ENCODE measurements at regions not wholly inside any gene's neighbourhood (a gene's known extent, or its start where the extent isn't known, plus 50 kb on each side); places are given as distances from the start of the nearest gene placed in this dataset.
A peak's percentile ranks its signal among the peaks of the same experiment; 100 is the strongest.

DNA sequence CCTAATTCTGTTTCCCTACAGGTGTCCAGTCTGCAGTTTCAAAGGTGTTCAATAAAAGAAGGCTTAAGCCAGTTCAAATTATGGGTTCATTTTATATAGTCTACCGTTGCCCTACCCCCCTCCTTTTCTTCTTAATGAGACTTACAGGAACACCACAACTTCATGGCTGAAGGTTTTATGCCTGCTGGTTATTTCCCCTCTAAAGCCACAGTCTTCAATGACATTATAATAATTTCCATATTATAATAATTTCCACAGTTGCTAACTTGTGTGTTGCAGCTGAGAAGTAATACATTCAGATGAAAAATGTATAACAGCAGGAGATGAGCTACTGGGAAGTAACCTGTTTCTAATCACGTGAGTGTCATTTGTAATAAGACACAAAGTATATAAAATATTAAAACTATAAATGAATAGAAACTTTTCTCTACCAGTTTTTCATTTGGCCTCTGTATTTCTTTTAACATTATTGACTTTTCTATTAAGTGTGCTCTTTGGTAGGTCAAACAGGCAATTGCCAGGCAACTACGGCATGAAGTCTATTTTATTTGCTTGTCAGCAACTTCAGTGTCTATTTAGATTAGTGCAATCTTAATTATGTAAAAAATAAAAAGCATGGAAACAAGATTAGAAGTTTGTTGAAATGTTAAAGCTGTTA lies 120.5 kb upstream of the HMHB1 start:
- no peak for DNase-seq

- DNase-seq = no peak
Observed at GRCh38 chr5:143687604-143688003, 124.4 kb upstream of the HMHB1 start.

GRCh38 chr5:143685246-143685815 lies 126.6 kb upstream of the HMHB1 start:
- no peak for DNase-seq

GRCh38 chr5:143683459-143683858 lies 128.5 kb upstream of the HMHB1 start:
- DNase-seq = no peak

DNA sequence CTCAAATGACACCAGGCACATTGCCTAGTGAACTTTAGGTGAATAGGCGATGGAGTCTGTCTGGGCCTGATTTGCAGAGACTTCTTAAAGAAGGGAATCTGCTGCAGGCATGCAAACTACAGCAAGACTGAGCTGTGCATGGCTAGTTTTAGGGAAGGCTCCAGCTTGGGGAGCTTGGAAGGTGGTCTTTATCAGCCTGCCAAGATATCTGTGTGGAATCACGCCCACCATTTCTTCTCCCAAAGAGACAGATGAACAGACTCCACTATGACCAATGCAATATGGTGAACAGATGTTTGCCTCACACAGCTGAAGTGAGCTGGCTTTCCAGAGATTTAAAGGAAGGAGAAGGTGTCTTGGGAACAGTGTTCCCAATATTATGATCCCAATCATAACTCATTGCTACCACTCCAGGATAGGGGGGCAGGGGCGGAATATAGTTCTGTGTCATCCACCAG lies 129.0 kb upstream of the HMHB1 start:
- no peak for DNase-seq

DNA sequence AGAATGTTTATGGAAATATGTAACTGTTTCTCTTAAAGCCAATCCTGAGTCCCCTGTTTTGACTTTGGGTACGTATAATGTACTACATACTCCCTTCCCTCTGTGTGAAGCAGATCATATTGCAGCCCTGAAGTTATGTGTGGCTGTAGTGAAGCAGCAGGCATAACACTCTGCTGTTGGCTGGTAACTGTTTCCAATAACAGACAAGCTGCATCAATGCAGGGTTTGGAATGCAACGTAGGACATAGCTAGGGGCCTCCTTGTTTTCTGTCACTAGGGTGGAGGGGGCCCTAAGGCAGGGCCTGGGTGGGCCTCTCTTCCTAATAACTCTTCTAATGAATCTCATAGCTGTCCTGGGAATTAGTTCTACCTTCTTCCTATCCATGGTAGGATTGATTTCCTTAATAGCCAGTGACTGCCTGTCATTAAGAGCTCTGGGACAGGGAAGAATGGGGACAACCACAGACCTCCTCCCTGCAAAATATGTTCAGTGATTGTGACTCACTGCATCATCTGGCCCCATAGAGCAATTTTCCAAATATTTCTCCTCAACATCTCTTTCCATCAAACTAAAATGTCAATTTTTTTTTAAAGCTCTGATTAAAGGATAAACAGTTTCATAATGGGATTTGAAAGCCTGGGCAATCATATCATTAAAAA lies 129.6 kb upstream of the HMHB1 start:
- no peak for DNase-seq

DNA sequence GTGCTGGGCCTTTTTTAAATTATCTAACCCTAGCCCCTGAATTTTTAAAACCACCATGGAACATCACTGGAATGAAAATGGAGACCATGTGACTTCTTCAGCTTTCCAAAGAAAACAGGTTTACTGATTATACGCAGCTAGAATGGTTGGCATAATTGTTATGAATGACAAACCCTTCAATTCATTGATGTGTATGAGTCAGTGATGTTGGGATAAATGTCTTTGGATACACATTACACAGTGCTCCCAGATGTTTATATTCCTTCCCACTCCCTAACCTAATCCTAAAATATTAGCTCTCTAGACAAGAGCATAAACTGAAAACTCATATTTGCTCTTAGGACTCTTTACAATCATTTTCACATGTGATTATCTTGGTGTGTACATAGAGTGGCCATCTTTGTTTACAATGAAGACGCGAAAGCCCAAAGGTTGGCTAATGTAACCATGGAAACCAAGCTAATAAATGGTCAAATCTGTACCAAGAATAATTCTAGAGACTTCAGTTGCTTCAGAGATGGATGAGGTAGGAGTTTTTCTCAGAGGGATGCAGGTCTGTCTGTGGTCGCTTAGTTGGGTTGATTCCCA lies 131.2 kb upstream of the HMHB1 start:
- DNase-seq = no peak

GRCh38 chr5:143679777-143680176 lies 132.2 kb upstream of the HMHB1 start:
- DNase-seq = peak; percentile 27

DNA sequence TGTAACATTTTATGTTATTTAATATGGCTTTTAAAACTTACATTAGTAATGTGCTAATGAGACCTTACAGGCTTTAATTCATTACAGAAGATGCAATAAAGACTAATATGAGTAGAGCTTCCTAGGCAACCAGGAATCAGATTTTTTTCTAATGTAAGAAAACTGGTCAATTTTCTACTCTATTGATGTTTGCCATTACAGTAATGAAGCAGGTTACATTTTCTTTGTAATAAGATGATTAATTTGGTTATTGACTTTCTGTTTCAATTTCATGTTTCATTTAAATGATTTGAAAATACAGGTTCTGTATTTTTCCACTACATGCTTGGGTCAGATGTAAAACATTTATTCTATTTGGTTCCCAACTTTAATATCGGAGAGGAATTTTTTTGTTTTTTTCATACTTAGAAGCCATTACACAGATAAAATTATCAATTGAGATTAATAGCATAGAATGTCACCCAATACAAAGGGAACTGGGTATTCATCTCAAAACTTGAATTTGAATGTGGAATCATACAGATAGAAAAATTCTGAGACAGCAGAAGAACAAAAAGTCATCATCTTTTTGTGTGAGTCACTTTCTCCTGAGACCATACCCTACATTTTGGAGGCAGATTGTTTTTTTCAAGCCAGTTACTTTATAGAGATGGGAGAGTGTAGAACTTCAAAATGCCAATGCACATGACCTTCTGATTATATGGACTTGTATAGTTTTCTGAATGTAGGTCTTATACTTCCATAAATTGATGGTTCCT lies 133.6 kb upstream of the HMHB1 start:
- DNase-seq = no peak

DNA sequence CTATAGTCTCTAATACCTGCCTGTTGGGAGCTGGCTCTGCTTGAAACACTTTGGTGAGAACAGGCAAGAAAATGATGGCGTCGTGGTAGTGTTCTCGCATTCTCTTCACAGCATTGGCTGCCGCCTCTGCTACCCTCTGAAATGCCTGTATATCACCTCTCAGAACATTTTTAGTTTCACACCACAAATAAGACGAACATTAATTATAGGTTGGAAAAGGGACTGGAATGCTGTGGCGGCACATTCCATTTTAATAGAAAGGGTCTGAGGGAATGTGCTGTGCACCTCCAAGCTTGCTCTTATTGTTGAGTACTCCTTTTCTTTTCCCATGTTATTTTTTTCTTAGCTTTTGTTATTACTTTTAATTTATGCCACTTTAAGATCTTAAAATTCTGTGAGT lies 134.6 kb upstream of the HMHB1 start:
- DNase-seq = no peak

DNA sequence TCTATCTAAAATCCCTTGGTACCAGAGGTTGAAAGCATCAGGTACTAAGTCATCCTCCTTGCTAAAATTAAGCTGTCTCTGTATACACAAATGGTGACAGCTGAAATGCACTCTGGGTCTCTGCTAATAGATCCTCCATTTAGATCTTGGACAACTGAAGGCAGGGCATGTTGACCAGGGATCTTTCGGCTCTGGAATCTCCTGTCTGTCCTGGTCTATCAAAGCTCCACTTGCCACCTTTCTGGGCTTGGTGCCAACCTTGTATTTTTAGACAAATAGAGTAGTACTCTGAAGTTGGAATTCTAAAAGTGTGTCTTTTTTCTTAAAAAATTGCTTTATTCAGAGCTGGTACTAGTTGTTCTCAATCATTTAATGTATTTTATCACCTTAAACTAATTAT lies 135.2 kb upstream of the HMHB1 start:
- DNase-seq = peak; percentile 23

DNA sequence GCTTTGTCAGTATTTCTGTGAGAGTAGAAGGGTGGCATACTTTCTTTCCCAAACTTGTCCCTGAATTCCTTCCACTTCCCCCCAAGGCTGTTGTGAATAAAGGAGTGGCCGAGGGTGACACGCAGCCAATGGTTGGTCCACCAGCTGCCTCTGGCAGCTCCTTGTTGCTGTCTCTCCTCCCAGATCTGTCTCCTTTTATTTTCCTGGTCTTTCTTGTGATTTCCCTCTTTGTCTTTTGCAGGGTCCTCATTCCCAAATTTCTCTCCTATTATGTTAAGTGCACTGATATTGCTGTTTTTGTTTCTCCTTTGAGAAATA lies 137.5 kb upstream of the HMHB1 start:
- DNase-seq = no peak

GRCh38 chr5:143673676-143674468 lies 138.1 kb upstream of the HMHB1 start:
- no peak for DNase-seq

GRCh38 chr5:143672806-143673205 lies 139.2 kb upstream of the HMHB1 start:
- DNase-seq = no peak

- no peak for DNase-seq
Observed at GRCh38 chr5:143671674-143672569, 140.0 kb upstream of the HMHB1 start.

- DNase-seq = no peak
Observed at GRCh38 chr5:143671021-143671420, 140.9 kb upstream of the HMHB1 start.

- no peak for DNase-seq
Observed at GRCh38 chr5:143665866-143666265, 146.1 kb upstream of the HMHB1 start.

- DNase-seq = no peak
Observed at GRCh38 chr5:143664623-143665022, 147.3 kb upstream of the HMHB1 start.

DNA sequence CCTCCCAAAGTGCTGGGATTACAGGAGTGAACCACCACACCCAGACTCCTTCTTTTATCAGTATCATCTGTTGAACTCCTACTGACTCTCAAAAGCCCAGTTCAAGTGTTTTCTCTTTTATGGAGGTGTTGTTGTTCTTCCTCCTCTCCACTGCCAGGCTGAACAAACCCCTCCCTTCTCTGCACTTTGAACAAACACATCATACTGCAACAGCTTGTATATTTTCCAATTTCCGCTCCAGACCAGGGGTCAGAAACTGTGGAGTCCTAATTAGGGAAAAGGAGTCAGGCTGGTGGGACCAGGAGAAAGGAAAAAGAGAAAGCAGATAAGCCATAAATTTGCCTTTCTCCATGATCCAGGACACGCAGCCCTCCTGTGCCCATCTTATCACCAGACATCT lies 148.1 kb upstream of the HMHB1 start:
- peak; percentile 21 for DNase-seq

GRCh38 chr5:143662020-143662419 lies 149.9 kb upstream of the HMHB1 start:
- no peak for DNase-seq

DNA sequence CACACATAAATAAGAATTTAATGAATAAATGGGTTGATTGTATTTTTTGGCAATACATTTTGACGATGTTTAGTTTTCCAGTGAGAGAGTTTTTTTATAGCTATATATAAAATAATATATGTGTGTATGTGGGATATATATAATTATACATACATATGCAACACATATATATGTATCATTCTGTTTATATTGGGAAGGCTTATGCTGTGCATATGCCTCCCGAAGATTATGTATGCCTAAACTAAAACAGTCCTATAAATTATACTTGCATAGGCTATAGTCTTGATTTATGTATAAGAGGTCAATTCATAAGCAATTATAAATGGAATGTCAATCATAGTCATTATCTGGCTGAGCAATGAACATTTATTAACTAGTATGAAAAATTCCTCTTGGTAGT lies 151.3 kb upstream of the HMHB1 start:
- no peak for DNase-seq
